ENCODE measurements at regions not wholly inside any gene's neighbourhood (a gene's known extent, or its start where the extent isn't known, plus 50 kb on each side); places are given as distances from the start of the nearest gene placed in this dataset.
"Not testable (repeated sequence)": the region's sequence is repeated elsewhere in the genome, so short reads cannot be mapped to it uniquely, and the experiment has no call there.

DNA sequence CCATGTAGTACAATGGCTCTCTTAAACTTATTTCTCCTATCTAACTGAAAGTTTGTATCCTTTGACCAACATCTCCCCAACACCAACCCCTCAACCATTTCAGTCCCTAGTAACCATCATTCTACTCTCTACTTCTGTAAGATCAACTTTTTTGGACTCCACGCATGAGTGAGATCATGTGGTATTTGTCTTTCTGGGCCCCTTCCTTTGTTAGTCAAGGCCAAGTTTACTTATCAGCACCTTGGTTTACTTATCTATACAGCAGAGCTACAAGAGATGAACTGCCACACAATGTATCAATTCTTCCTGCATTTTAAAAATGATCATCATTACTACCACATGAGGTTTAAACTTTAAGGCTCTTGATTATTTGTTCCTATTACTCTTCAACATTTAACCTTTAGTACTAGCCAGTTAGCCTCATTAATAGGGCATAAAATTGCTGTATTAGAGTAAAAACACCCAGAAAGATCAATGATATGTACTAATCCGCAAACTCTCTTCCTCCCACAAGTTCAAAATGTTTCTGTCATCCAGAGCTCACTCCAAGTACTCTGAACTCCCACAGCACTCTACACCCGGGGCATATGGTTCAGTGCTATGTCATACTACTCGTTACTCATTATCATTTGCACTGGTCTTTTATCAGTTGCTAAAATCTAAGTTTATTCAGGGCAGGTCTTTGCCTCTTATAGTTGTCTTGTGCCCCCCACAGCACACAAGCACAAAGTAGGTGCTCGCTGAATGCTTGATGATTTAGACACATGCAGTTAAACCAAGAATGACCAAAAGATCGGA, 145.7 kb upstream of the ADAMTS3 start:
- Histone ChIP-seq H3K4me3 (no peak overlapping the region), H3K4me1 (no peaks in the 10 kb centered on the region), H3K27me3 (no peaks in the 10 kb centered on the region), H3K36me3 (no peaks in the 10 kb centered on the region), H3K9me3 (no peaks in the 10 kb centered on the region), H3K27ac (no peak overlapping the region)
- TF ChIP-seq, protein P1, sequence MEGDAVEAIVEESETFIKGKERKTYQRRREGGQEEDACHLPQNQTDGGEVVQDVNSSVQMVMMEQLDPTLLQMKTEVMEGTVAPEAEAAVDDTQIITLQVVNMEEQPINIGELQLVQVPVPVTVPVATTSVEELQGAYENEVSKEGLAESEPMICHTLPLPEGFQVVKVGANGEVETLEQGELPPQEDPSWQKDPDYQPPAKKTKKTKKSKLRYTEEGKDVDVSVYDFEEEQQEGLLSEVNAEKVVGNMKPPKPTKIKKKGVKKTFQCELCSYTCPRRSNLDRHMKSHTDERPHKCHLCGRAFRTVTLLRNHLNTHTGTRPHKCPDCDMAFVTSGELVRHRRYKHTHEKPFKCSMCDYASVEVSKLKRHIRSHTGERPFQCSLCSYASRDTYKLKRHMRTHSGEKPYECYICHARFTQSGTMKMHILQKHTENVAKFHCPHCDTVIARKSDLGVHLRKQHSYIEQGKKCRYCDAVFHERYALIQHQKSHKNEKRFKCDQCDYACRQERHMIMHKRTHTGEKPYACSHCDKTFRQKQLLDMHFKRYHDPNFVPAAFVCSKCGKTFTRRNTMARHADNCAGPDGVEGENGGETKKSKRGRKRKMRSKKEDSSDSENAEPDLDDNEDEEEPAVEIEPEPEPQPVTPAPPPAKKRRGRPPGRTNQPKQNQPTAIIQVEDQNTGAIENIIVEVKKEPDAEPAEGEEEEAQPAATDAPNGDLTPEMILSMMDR (IDR thresholded peaks at IDR 0.05) = no peak
- TF ChIP-seq POLR2A (IDR thresholded peaks at IDR 0.05) = no peak
- intact Hi-C loops (cut with DNase I) = no loop called here
- WGBS, 2 donors = 71 to 85% methylated on average over 6 of the region's 6 CpGs
- DNase-seq = no peak

- intact Hi-C loops (cut with DNase I) = no loop called here
- Histone ChIP-seq H3K4me1 (no peaks in the 10 kb centered on the region), H3K9me3 (no peaks in the 10 kb centered on the region), H3K36me3 (no peaks in the 10 kb centered on the region), H3K4me3 (no peak overlapping the region), H3K27ac (no peak overlapping the region), H3K27me3 (no peaks in the 10 kb centered on the region)
- TF ChIP-seq POLR2A (IDR thresholded peaks at IDR 0.05) = no peak
- TF ChIP-seq, protein P1 (IDR thresholded peaks at IDR 0.05) = no peak
- DNase-seq = no peak
These were observed 144.0 kb upstream of the ADAMTS3 start for GRCh38 chr4:72712997-72713396.

DNA sequence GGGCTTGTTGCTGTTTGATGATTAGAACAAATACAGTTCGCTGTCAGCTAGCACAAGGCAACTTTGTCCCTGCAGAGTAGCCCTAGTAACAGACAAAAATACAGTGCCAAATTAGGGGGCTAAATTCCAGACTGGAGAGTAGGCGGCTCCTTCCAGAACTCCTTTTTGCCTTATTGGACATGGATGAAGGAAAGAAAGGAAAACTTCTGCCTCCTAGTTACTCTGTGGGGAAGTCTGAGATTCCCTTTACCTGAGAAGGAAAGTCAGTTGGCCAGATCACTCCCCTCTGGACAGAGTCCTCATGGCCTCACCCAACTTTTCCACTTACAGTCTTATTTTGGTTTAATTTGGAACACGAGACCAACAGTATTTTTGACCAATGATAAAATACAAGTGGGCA, 140.5 kb upstream of the ADAMTS3 start:
- Histone ChIP-seq H3K27ac (no peak overlapping the region), H3K9me3 (no peaks in the 10 kb centered on the region), H3K36me3 (no peaks in the 10 kb centered on the region), H3K4me1 (no peaks in the 10 kb centered on the region), H3K27me3 (no peaks in the 10 kb centered on the region), H3K4me3 (no peak overlapping the region)
- DNase-seq = no peak
- TF ChIP-seq POLR2A (IDR thresholded peaks at IDR 0.05) = no peak
- intact Hi-C loops (cut with DNase I) = no loop called here
- 50 to 74% methylated on average over 3 of the region's 3 CpGs for WGBS, 2 donors

GRCh38 chr4:72706684-72707083, 137.7 kb upstream of the ADAMTS3 start:
- no peak for TF ChIP-seq POLR2A (IDR thresholded peaks at IDR 0.05)
- TF ChIP-seq, protein P1 (IDR thresholded peaks at IDR 0.05) = no peak
- no peaks in the 10 kb centered on the region for H3K36me3 ChIP-seq
- no peaks in the 10 kb centered on the region for H3K4me1 ChIP-seq
- intact Hi-C loops (cut with DNase I) = no loop called here
- no peak overlapping the region for H3K27ac ChIP-seq
- H3K27me3 ChIP-seq = no peaks in the 10 kb centered on the region
- 83 to 88% methylated on average over 7 of the region's 7 CpGs for WGBS, 2 donors
- H3K9me3 ChIP-seq = no peaks in the 10 kb centered on the region
- no peak overlapping the region for H3K4me3 ChIP-seq
- DNase-seq = no peak

- H3K27ac ChIP-seq; DNase-seq; intact Hi-C loops (cut with DNase I); H3K4me3 ChIP-seq; H3K4me1 ChIP-seq; H3K27me3 ChIP-seq; H3K36me3 ChIP-seq; H3K9me3 ChIP-seq: not testable (repeated sequence)
- 63 to 75% methylated on average over 4 to 6 of the region's 7 CpGs for WGBS, 2 donors
These were observed 136.1 kb upstream of the ADAMTS3 start for GRCh38 chr4:72704925-72705640.

DNA sequence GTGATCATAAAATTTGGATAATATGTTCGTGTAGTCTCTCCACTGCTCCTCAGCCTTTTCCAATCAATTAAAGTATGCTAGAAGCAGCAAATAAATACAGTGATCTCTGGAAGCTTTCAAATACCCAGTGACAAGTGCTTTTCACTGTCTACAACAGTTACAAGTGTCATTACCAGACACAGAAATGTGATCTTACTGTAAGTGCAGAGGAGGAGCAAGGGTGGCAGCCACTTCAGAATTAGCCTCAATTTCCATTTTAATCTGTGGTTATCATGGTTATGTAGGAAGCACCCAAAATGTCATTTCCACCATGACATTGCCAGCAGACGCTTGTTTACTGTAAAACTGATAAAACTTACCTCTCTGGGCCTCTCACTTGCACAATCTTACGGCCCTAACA, 133.9 kb upstream of the ADAMTS3 start:
- Histone ChIP-seq H3K36me3 (no peaks in the 10 kb centered on the region), H3K4me3 (no peak overlapping the region), H3K9me3 (no peaks in the 10 kb centered on the region), H3K27ac (no peak overlapping the region), H3K27me3 (no peaks in the 10 kb centered on the region), H3K4me1 (no peaks in the 10 kb centered on the region)
- intact Hi-C loops (cut with DNase I) = no loop called here
- 56 to 61% methylated on average over 3 of the region's 3 CpGs for WGBS, 2 donors
- TF ChIP-seq, protein P1 (IDR thresholded peaks at IDR 0.05) = no peak
- no peak for TF ChIP-seq POLR2A (IDR thresholded peaks at IDR 0.05)
- DNase-seq = no peak

Measured in esophagus squamous epithelium (tissue), 5 donors.